A549 (cell line): ENCODE measurements at regions not wholly inside any gene's neighbourhood (a gene's known extent, or its start where the extent isn't known, plus 50 kb on each side); places are given as distances from the start of the nearest gene placed in this dataset.

Experiments
- ATAC-seq, 2 experiments: fragments of 200-7000 bp in 1 of 2; fragments of >200 bp in 1 of 2; cut with Nextera tagmentation in 1 of 2; cut with Tn5 transposase in 1 of 2; 3 replicates each; pipeline versions ENCODE4 v1.8.0 to v1.9.1; 2018 to 2020; ENCODE audit warnings: mild to moderate bottlenecking in 1 of 2, moderate library complexity in 1 of 2
- CTCF ChIA-PET: fragments of 300-600 bp; sonication (Branson Sonifier 250); formaldehyde crosslinking; extraction: SDS; loops from one replicate; lab custom pipeline; 2021; ENCODE audit warnings: antibody characterized with exemption, inconsistent platforms; lab: Yijun Ruan, JAX
- POLR2A ChIA-PET: fragments of 350-600 bp; formaldehyde crosslinking; extraction: SDS; loops from one replicate; lab custom pipeline; 2021; ENCODE audit warnings: antibody characterized with exemption, inconsistent platforms; lab: Yijun Ruan, JAX
- DNase-seq, 2 experiments: peaks; one replicate each; pipeline versions ENCODE4 v3.0.0 to v3.0.0-alpha.2; 2011 to 2016; ENCODE audit warnings: low read depth in 1 of 2, low spot score in 1 of 2
- FAIRE-seq: peaks from 2 replicates; lab custom pipeline; 2011; peaks lifted over from hg19 to GRCh38; lab: Jason Lieb, UNC
- H3K27ac ChIP-seq, 2 experiments: fragments of >200 bp; sonication (Bioruptor Twin); formaldehyde crosslinking; 3 replicates each; pipeline ENCODE4 v1.5.1; 2016 to 2017
- H3K4me1 ChIP-seq: fragments of >200 bp; sonication (Bioruptor Twin); formaldehyde crosslinking; 3 replicates; pipeline ENCODE4 v1.6.1; 2016
- H3K4me2 ChIP-seq: fragments of >200 bp; sonication (Bioruptor Twin); formaldehyde crosslinking; 3 replicates; pipeline ENCODE4 v1.6.1; 2016
- H3K4me3 ChIP-seq: fragments of >200 bp; sonication (Bioruptor Twin); formaldehyde crosslinking; 3 replicates; pipeline ENCODE4 v1.5.1; 2016
- H3K9me3 ChIP-seq: fragments of >200 bp; sonication (Bioruptor Twin); formaldehyde crosslinking; 3 replicates; pipeline ENCODE4 v1.6.1; 2016
- CBX2 ChIP-seq: fragments of 200-600 bp; sonication (generic); IDR thresholded peaks from 2 replicates; pipeline ENCODE4 v1.6.1; 2016; ENCODE audit warnings: low read depth, mild to moderate bottlenecking, borderline replicate concordance
- CHD2 ChIP-seq: fragments of 150-350 bp; IDR thresholded peaks from 2 replicates; pipeline ENCODE4 v1.6.1; 2014; ENCODE audit warnings: low read length; ENCODE audit not compliant: partially characterized antibody
- CTCF ChIP-seq: fragments of >200 bp; sonication (Bioruptor Twin); formaldehyde crosslinking; IDR thresholded peaks from 3 replicates; pipeline ENCODE4 v1.5.1; 2016
- EHF ChIP-seq: fragments of 250-450 bp; sonication (Bioruptor Pico); IDR thresholded peaks from 2 replicates; pipeline ENCODE4 v1.5.0; 2020; ENCODE audit warnings: mild to moderate bottlenecking
- ELK1 ChIP-seq: fragments of 150-350 bp; IDR thresholded peaks from 2 replicates; pipeline ENCODE4 v1.6.1; 2014; ENCODE audit warnings: low read depth, mild to moderate bottlenecking, low read length
- EP300 ChIP-seq, 2 experiments: fragments of >200 bp; sonication (Bioruptor Twin); formaldehyde crosslinking; IDR thresholded peaks; 2 replicates in 1 of 2; 3 replicates in 1 of 2; pipeline ENCODE4 v1.6.1; 2016 to 2017
- HOXB13 ChIP-seq: fragments of 250-450 bp; sonication (Bioruptor Pico); IDR thresholded peaks from 2 replicates; pipeline ENCODE4 v1.5.0; 2020; ENCODE audit warnings: low read depth, mild to moderate bottlenecking, moderate library complexity
- NPAS2 ChIP-seq: fragments of 250-450 bp; sonication (Bioruptor Pico); IDR thresholded peaks from 2 replicates; pipeline ENCODE4 v1.8.0; 2022; ENCODE audit warnings: mild to moderate bottlenecking, moderate library complexity, borderline replicate concordance
- RAD21 ChIP-seq, 2 experiments: fragments of >200 bp in 1 of 2; sonication (Bioruptor Twin) in 1 of 2; formaldehyde crosslinking in 1 of 2; IDR thresholded peaks in 1 of 2; conservative IDR thresholded peaks in 1 of 2; 2 replicates in 1 of 2; 3 replicates in 1 of 2; pipeline ENCODE4 v1.6.1; 2012 to 2018; ENCODE audit warnings: inconsistent platforms in 1 of 2
- RCOR1 ChIP-seq: fragments of 150-350 bp; IDR thresholded peaks from 2 replicates; pipeline ENCODE4 v1.6.1; 2014; ENCODE audit warnings: antibody characterized with exemption, low read length, low read depth
- REST ChIP-seq: fragments of 200-600 bp; sonication (generic); IDR thresholded peaks from 2 replicates; pipeline ENCODE4 v1.6.1; 2016; ENCODE audit warnings: antibody characterized with exemption, mild to moderate bottlenecking, moderate library complexity
- TFCP2L1 ChIP-seq: fragments of 250-450 bp; sonication (Bioruptor Pico); IDR thresholded peaks from 2 replicates; pipeline ENCODE4 v1.5.0; 2021; ENCODE audit warnings: mild to moderate bottlenecking
- USF2 ChIP-seq: fragments of 450-650 bp; IDR thresholded peaks from 2 replicates; pipeline ENCODE4 v1.6.1; 2014; ENCODE audit warnings: antibody characterized with exemption
- WGBS: methylation state at CpG from one replicate; pipeline ENCODE4 v1.1.6; 2017; ENCODE audit errors: missing lambda C conversion rate; 5-methylcytosine and 5-hydroxymethylcytosine counted together

- CTCF ChIA-PET, result no interaction called here
- H3K4me3 ChIP-seq, result no peak overlapping the region
- H3K9me3 ChIP-seq, result no peaks in the 10 kb centered on the region
- 18% methylated on average over 1 of the region's 1 CpG for WGBS
- POLR2A ChIA-PET, result no interaction called here
- H3K4me1 ChIP-seq, result no peaks in the 10 kb centered on the region
- ATAC-seq (no peak), FAIRE-seq (no peak), DNase-seq (no peak)
- H3K4me2 ChIP-seq, result no peak overlapping the region
- no peak overlapping the region for H3K27ac ChIP-seq
- TF ChIP-seq CBX2 (no peak), NPAS2 (no peak), RAD21 (conservative IDR thresholded peaks at IDR 0.05 in 1 of 2, IDR thresholded peaks at IDR 0.05 in 1 of 2) (no peak), REST (no peak), USF2 (no peak), EP300 (IDR thresholded peaks at IDR 0.05) (no peak), HOXB13 (CRISPR knock-in tag) (no peak), EHF (CRISPR knock-in tag) (no peak), RCOR1 (no peak), CTCF (no peak), ELK1 (no peak), TFCP2L1 (CRISPR knock-in tag) (no peak), CHD2 (no peak)
Measured at GRCh38 chr7:36775061-36775620, 50.8 kb upstream of the AOAH start.
